H1 (cell line): ENCODE measurements at regions not wholly inside any gene's neighbourhood (a gene's known extent, or its start where the extent isn't known, plus 50 kb on each side); places are given as distances from the start of the nearest gene placed in this dataset.

Experiments used
- CTCF ChIA-PET: fragments of 300-600 bp; sonication (Branson Sonifier 250); formaldehyde crosslinking; loops from one replicate; lab custom pipeline; 2021; ENCODE audit not compliant: partially characterized antibody; lab: Charles Lee
- POLR2A ChIA-PET: fragments of 300-600 bp; sonication (Branson Sonifier 250); formaldehyde crosslinking; loops from one replicate; lab custom pipeline; 2021; ENCODE audit warnings: inconsistent platforms; ENCODE audit not compliant: partially characterized antibody; lab: Charles Lee
- DNase-seq, 2 experiments: peaks; one replicate each; pipeline versions ENCODE4 v3.0.0 to v3.0.0-alpha.2; 2010 to 2022; ENCODE audit warnings: low spot score in 2 of 2, low read depth in 1 of 2, mixed read lengths in 1 of 2
- FAIRE-seq: peaks from 2 replicates; lab custom pipeline; 2011; peaks lifted over from hg19 to GRCh38; lab: Jason Lieb, UNC
- H2AFZ ChIP-seq: 2 replicates; pipeline ENCODE4 v1.8.1; 2012; ENCODE audit warnings: low read length, inconsistent platforms
- H2AK5ac ChIP-seq: 2 replicates; pipeline ENCODE4 v1.6.1; 2013; ENCODE audit warnings: low read depth, low read length
- H2BK120ac ChIP-seq: replicated peaks from 2 replicates; pipeline ENCODE3; 2013; ENCODE audit warnings: low read depth, low read length, inconsistent platforms
- H2BK12ac ChIP-seq: 2 replicates; pipeline ENCODE4 v1.6.1; 2013; ENCODE audit warnings: low read depth, low read length
- H2BK15ac ChIP-seq: 2 replicates; pipeline ENCODE4 v1.6.1; 2013; ENCODE audit warnings: low read length
- H2BK20ac ChIP-seq: 2 replicates; pipeline ENCODE4 v1.6.1; 2013; ENCODE audit warnings: low read length
- H2BK5ac ChIP-seq: 2 replicates; pipeline ENCODE4 v1.6.1; 2013; ENCODE audit warnings: low read depth, low read length
- H3K14ac ChIP-seq: 2 replicates; pipeline ENCODE4 v1.6.1; 2013; ENCODE audit warnings: inconsistent platforms; ENCODE audit not compliant: insufficient read length
- H3K18ac ChIP-seq: 2 replicates; pipeline ENCODE4 v1.6.1; 2013; ENCODE audit warnings: low read length; ENCODE audit errors: extremely low read depth
- H3K23ac ChIP-seq: 2 replicates; pipeline ENCODE4 v1.6.1; 2013; ENCODE audit warnings: inconsistent platforms; ENCODE audit not compliant: insufficient read length
- H3K23me2 ChIP-seq: 2 replicates; pipeline ENCODE4 v1.6.1; 2013; ENCODE audit warnings: low read depth, low read length
- H3K27ac ChIP-seq: 2 replicates; pipeline ENCODE4 v1.6.1; 2011; ENCODE audit warnings: low read depth, low read length, inconsistent platforms
- H3K27me3 ChIP-seq, 4 experiments: replicated peaks in 1 of 4; 1 replicate in 1 of 4; 2 replicates in 3 of 4; pipeline versions ENCODE4 v1.6.1 to v1.8.1; 2011 to 2013; ENCODE audit warnings: low read length in 3 of 4, mild to moderate bottlenecking in 3 of 4, inconsistent platforms in 2 of 4, mixed read lengths in 2 of 4, moderate library complexity in 1 of 4; ENCODE audit not compliant: control insufficient read depth in 3 of 4, insufficient read depth in 3 of 4; ENCODE audit errors: extremely low read depth in 1 of 4
- H3K36me3 ChIP-seq, 4 experiments: 2 replicates each; pipeline versions ENCODE4 v1.6.1 to v1.8.1; 2011 to 2013; ENCODE audit warnings: mild to moderate bottlenecking in 4 of 4, low read length in 3 of 4, moderate library complexity in 2 of 4, control low read depth in 1 of 4, inconsistent platforms in 1 of 4; ENCODE audit not compliant: insufficient read depth in 4 of 4, control insufficient read depth in 2 of 4
- H3K4ac ChIP-seq: replicated peaks from 2 replicates; pipeline ENCODE3; 2013; ENCODE audit warnings: low read length, low read depth, mixed read lengths, inconsistent platforms; ENCODE audit not compliant: insufficient read length
- H3K4me1 ChIP-seq, 4 experiments: replicated peaks in 1 of 4; 1 replicate in 1 of 4; 2 replicates in 3 of 4; pipeline versions ENCODE4 v1.6.1 to v1.8.1; 2011 to 2013; ENCODE audit warnings: low read length in 3 of 4, inconsistent platforms in 2 of 4, mixed read lengths in 1 of 4; ENCODE audit not compliant: insufficient read depth in 4 of 4, control insufficient read depth in 3 of 4
- H3K4me2 ChIP-seq, 2 experiments: 2 replicates each; pipeline versions ENCODE4 v1.6.1 to v1.8.1; 2011 to 2013; ENCODE audit warnings: low read depth in 2 of 2, low read length in 2 of 2, control low read depth in 1 of 2, inconsistent platforms in 1 of 2, mild to moderate bottlenecking in 1 of 2; ENCODE audit not compliant: insufficient read depth in 1 of 2
- H3K4me3 ChIP-seq, 4 experiments: fragments of 200-600, 300-600 bp in 1 of 4; sonication (generic), shearing (Covaris generic), sonication (Bioruptor Twin) in 1 of 4; 2 replicates each; pipeline versions ENCODE4 v1.5.1 to v1.8.1; 2011 to 2016; ENCODE audit warnings: low read length in 4 of 4, low read depth in 3 of 4, control low read depth in 2 of 4, inconsistent platforms in 2 of 4, mild to moderate bottlenecking in 2 of 4, mixed read lengths in 1 of 4, moderate library complexity in 1 of 4; ENCODE audit not compliant: insufficient read depth in 2 of 4; ENCODE audit errors: extremely low read depth in 1 of 4
- H3K56ac ChIP-seq: replicated peaks from 2 replicates; pipeline ENCODE3; 2013; ENCODE audit warnings: low read depth, mild to moderate bottlenecking, mixed read lengths, low read length, inconsistent platforms; ENCODE audit not compliant: insufficient read length
- H3K79me1 ChIP-seq: 2 replicates; pipeline ENCODE4 v1.6.1; 2013; ENCODE audit warnings: low read depth, low read length, control low read depth
- H3K79me2 ChIP-seq, 2 experiments: 2 replicates each; pipeline versions ENCODE4 v1.6.1 to v1.8.1; 2012 to 2013; ENCODE audit warnings: low read length in 2 of 2, mild to moderate bottlenecking in 2 of 2, inconsistent platforms in 1 of 2; ENCODE audit not compliant: insufficient read depth in 2 of 2, control insufficient read depth in 1 of 2
- H3K9ac ChIP-seq, 4 experiments: replicated peaks in 1 of 4; 1 replicate in 1 of 4; 2 replicates in 3 of 4; pipeline versions ENCODE4 v1.6.1 to v1.8.1; 2011 to 2013; ENCODE audit warnings: low read depth in 3 of 4, low read length in 3 of 4, control low read depth in 2 of 4, mild to moderate bottlenecking in 2 of 4, moderate library complexity in 2 of 4, inconsistent platforms in 1 of 4; ENCODE audit errors: extremely low read depth in 1 of 4
- H3K9me3 ChIP-seq, 2 experiments: 2 replicates each; pipeline versions ENCODE4 v1.6.1 to v1.8.1; 2012 to 2013; ENCODE audit warnings: mild to moderate bottlenecking in 2 of 2, moderate library complexity in 2 of 2, control low read depth in 1 of 2, inconsistent platforms in 1 of 2, low read depth in 1 of 2, low read length in 1 of 2, mixed read lengths in 1 of 2; ENCODE audit not compliant: insufficient read depth in 2 of 2
- H4K20me1 ChIP-seq, 2 experiments: replicated peaks in 1 of 2; 2 replicates each; pipeline versions ENCODE3 to v1.8.1; 2011 to 2013; ENCODE audit warnings: inconsistent platforms in 2 of 2, low read length in 2 of 2, mild to moderate bottlenecking in 1 of 2; ENCODE audit not compliant: insufficient read depth in 2 of 2, control insufficient read depth in 1 of 2
- H4K5ac ChIP-seq: 2 replicates; pipeline ENCODE4 v1.6.1; 2013; ENCODE audit warnings: low read length, low read depth, mixed read lengths, inconsistent platforms; ENCODE audit not compliant: insufficient read length
- H4K8ac ChIP-seq: 2 replicates; pipeline ENCODE4 v1.8.0; 2013; ENCODE audit warnings: mild to moderate bottlenecking, moderate library complexity, low read length, inconsistent platforms; ENCODE audit not compliant: insufficient read depth; ENCODE audit errors: extremely low read depth
- H4K91ac ChIP-seq: replicated peaks from 2 replicates; pipeline ENCODE3; 2013; ENCODE audit warnings: low read length, mixed read lengths, inconsistent platforms; ENCODE audit not compliant: insufficient read length
- EZH2 ChIP-seq: fragments of 200-600 bp; sonication (generic); IDR thresholded peaks from 2 replicates; pipeline ENCODE4 v1.7.1; 2012; ENCODE audit warnings: low read depth, mild to moderate bottlenecking, moderate library complexity, low read length, inconsistent platforms; ENCODE audit not compliant: severe bottlenecking
- RFX5 ChIP-seq: IDR thresholded peaks from 2 replicates; pipeline ENCODE4 v1.6.1; 2011; ENCODE audit warnings: low read depth, low read length, improper control_type of control experiment, borderline replicate concordance
- SP1 ChIP-seq: IDR thresholded peaks from 2 replicates; pipeline ENCODE4 v1.6.1; 2011; ENCODE audit warnings: low read depth, low read length
- SRF ChIP-seq: IDR thresholded peaks from 2 replicates; pipeline ENCODE4 v1.6.1; 2011; ENCODE audit warnings: mild to moderate bottlenecking, low read depth, low read length, moderate library complexity
- WGBS, 2 experiments: shearing (Covaris generic) in 1 of 2; methylation state at CpG; one replicate each; pipeline versions ENCODE4 v1.1.6 to v1.1.7; 2013 to 2015; ENCODE audit warnings: low lambda C conversion rate in 2 of 2, mixed read lengths in 2 of 2, inconsistent platforms in 1 of 2, low coverage in 1 of 2, missing lambda C conversion rate in 1 of 2; ENCODE audit not compliant: insufficient replicate concordance in 2 of 2, insufficient coverage in 1 of 2, insufficient read length in 1 of 2; ENCODE audit errors: extremely low coverage in 1 of 2, missing lambda C conversion rate in 1 of 2; 5-methylcytosine and 5-hydroxymethylcytosine counted together

GRCh38 chr9:88219601-88220000 is 81.3 kb upstream of the SPATA31C2 start:
- H4K8ac ChIP-seq = no peak overlapping the region
- H3K79me2 ChIP-seq = no peaks in the 10 kb centered on the region
- no peak overlapping the region for H3K18ac ChIP-seq
- no peak overlapping the region for H3K9ac ChIP-seq
- H3K4me3 ChIP-seq = no peak overlapping the region
- no peak overlapping the region for H2BK12ac ChIP-seq
- FAIRE-seq (no peak), DNase-seq (no peak)
- H3K14ac ChIP-seq = no peak overlapping the region
- H3K56ac ChIP-seq = no peak overlapping the region
- H2AK5ac ChIP-seq = no peak overlapping the region
- H3K4ac ChIP-seq = no peak overlapping the region
- H3K4me2 ChIP-seq = no peak overlapping the region
- no peak overlapping the region for H4K5ac ChIP-seq
- H3K27ac ChIP-seq = no peak overlapping the region
- no peak for TF ChIP-seq RFX5
- TF ChIP-seq EZH2 = no peak
- no peak for TF ChIP-seq SP1
- no peak for TF ChIP-seq SRF
- no peaks in the 10 kb centered on the region for H3K79me1 ChIP-seq
- H2AFZ ChIP-seq = no peak overlapping the region
- H2BK120ac ChIP-seq = no peak overlapping the region
- no peak overlapping the region for H2BK15ac ChIP-seq
- CTCF ChIA-PET = no interaction called here
- 94% methylated on average over 4 of the region's 4 CpGs; no CpG with 5 or more reads in 1 of the 2 experiments for WGBS, 2 experiments
- H2BK5ac ChIP-seq = no peak overlapping the region
- H3K9me3 ChIP-seq = no peaks in the 10 kb centered on the region
- H4K20me1 ChIP-seq = no peaks in the 10 kb centered on the region
- no peaks in the 10 kb centered on the region for H3K23me2 ChIP-seq
- H3K4me1 ChIP-seq = peaks cover 2 to 5% (median 3%) of the 10 kb centered on the region in 4 experiments
- H3K36me3 ChIP-seq = no peaks in the 10 kb centered on the region
- POLR2A ChIA-PET = no interaction called here
- H4K91ac ChIP-seq = no peak overlapping the region
- H3K23ac ChIP-seq = no peak overlapping the region
- H3K27me3 ChIP-seq = no peaks in the 10 kb centered on the region
- H2BK20ac ChIP-seq = no peak overlapping the region
